ENCODE measurements at regions not wholly inside any gene's neighbourhood (a gene's known extent, or its start where the extent isn't known, plus 50 kb on each side); places are given as distances from the start of the nearest gene placed in this dataset.

- intact Hi-C loops (cut with micrococcal nuclease), result no loop called here
- CTCF ChIA-PET, result no interaction called here
These were observed 78.9 kb downstream of the ENGASE start for GRCh38 chr17:79153367-79154130.

GRCh38 chr17:79152636-79153035 lies 78.0 kb downstream of the ENGASE start:
- DNase-seq, result no peak
- H3K4me3 ChIP-seq (ENCODE audit: low read length), result no peak overlapping the region
- POLR2A ChIA-PET (ENCODE audit: unreplicated experiment), result interaction anchor here (0.5 kb wide), 1 partner anchor 78 kb away, joined by 10 read pairs; the partner anchor contains the start of gene ENGASE
- H3K9me3 ChIP-seq (ENCODE audit: low read length), result no peaks in the 10 kb centered on the region
- H3K9me2 ChIP-seq (replicated peaks; ENCODE audit: low read length), result no peaks in the 10 kb centered on the region
- H3K9ac ChIP-seq (ENCODE audit: low read length), result no peak overlapping the region
- 0 out of 2 replicates have a peak, but pooled peaks cover 2% of the 10 kb centered on the region for H4K20me1 ChIP-seq (ENCODE audit: low read length)
- no peaks in the 10 kb centered on the region for H3F3A ChIP-seq (ENCODE audit: low read length, unreplicated experiment)
- BruUV-seq (replicated peaks), result no TSS peak
- no peak overlapping the region for H3K4me2 ChIP-seq (ENCODE audit: low read length)
- H3K27ac ChIP-seq (ENCODE audit: low read length), result no peak overlapping the region
- H2AFZ ChIP-seq (ENCODE audit: low read length), result no peak overlapping the region
- intact Hi-C loops (cut with micrococcal nuclease), result no loop called here
- 0 out of 2 replicates have a peak, but pooled peaks have one; percentile 16 for ATAC-seq
- H3K79me2 ChIP-seq (ENCODE audit: low read length), result no peaks in the 10 kb centered on the region
- no peaks in the 10 kb centered on the region for H3K36me3 ChIP-seq (ENCODE audit: low read depth, low read length)
- TF ChIP-seq EZH2phosphoT487 (IDR thresholded peaks at IDR 0.05; ENCODE audit: borderline replicate concordance, low read length), result no peak
- no peak for TF ChIP-seq EZH2 (IDR thresholded peaks at IDR 0.05; ENCODE audit: low read length, unreplicated experiment)
- no peak for TF ChIP-seq CTCF (conservative IDR thresholded peaks at IDR 0.05; ENCODE audit: low read depth, low read length)
- peaks cover 67% of the 10 kb centered on the region for H3K27me3 ChIP-seq (ENCODE audit: low read length)
- no peaks in the 10 kb centered on the region; the same call in 1 of the 2 replicates for H3K4me1 ChIP-seq (ENCODE audit: insufficient read depth, low read length)
- CTCF ChIA-PET, result no interaction called here

More at GRCh38 chr17:79153367-79154130, 78.9 kb downstream of the ENGASE start:
- no peak overlapping the region for H2AFZ ChIP-seq (ENCODE audit: low read length)
- 0 out of 2 replicates have a peak, but pooled peaks cover 2% of the 10 kb centered on the region for H4K20me1 ChIP-seq (ENCODE audit: low read length)
- peaks cover 71% of the 10 kb centered on the region for H3K27me3 ChIP-seq (ENCODE audit: low read length)
- POLR2A ChIA-PET (ENCODE audit: unreplicated experiment), result no interaction called here
- no peak overlapping the region for H3K27ac ChIP-seq (ENCODE audit: low read length)
- no peaks in the 10 kb centered on the region for H3K9me3 ChIP-seq (ENCODE audit: low read length)
- TF ChIP-seq EZH2phosphoT487 (IDR thresholded peaks at IDR 0.05; ENCODE audit: borderline replicate concordance, low read length), result no peak
- TF ChIP-seq EZH2 (IDR thresholded peaks at IDR 0.05; ENCODE audit: low read length, unreplicated experiment), result no peak
- no peak for TF ChIP-seq CTCF (conservative IDR thresholded peaks at IDR 0.05; ENCODE audit: low read depth, low read length)
- H3K36me3 ChIP-seq (ENCODE audit: low read depth, low read length), result no peaks in the 10 kb centered on the region
- no peak overlapping the region for H3K4me2 ChIP-seq (ENCODE audit: low read length)
- ATAC-seq (no peak), DNase-seq (no peak)
- no peaks in the 10 kb centered on the region for H3K9me2 ChIP-seq (replicated peaks; ENCODE audit: low read length)
- no peaks in the 10 kb centered on the region for H3F3A ChIP-seq (ENCODE audit: low read length, unreplicated experiment)
- BruUV-seq (replicated peaks), result no TSS peak
- H3K4me3 ChIP-seq (ENCODE audit: low read length), result no peak overlapping the region
- H3K79me2 ChIP-seq (ENCODE audit: low read length), result no peaks in the 10 kb centered on the region
- H3K9ac ChIP-seq (ENCODE audit: low read length), result no peak overlapping the region
- H3K4me1 ChIP-seq (ENCODE audit: insufficient read depth, low read length), result no peaks in the 10 kb centered on the region; the same call in 1 of the 2 replicates

GRCh38 chr17:79152110-79152509 lies 77.5 kb downstream of the ENGASE start:
- CTCF ChIA-PET, result no interaction called here
- no peaks in the 10 kb centered on the region; the same call in 1 of the 2 replicates for H3K4me1 ChIP-seq (ENCODE audit: insufficient read depth, low read length)
- H3K27ac ChIP-seq (ENCODE audit: low read length), result no peak overlapping the region
- no peaks in the 10 kb centered on the region for H3K36me3 ChIP-seq (ENCODE audit: low read depth, low read length)
- intact Hi-C loops (cut with micrococcal nuclease), result no loop called here
- ATAC-seq, result no peak
- no peak overlapping the region for H3K4me2 ChIP-seq (ENCODE audit: low read length)
- DNase-seq, result no peak
- no peaks in the 10 kb centered on the region for H3K79me2 ChIP-seq (ENCODE audit: low read length)
- H3K9ac ChIP-seq (ENCODE audit: low read length), result no peak overlapping the region
- POLR2A ChIA-PET (ENCODE audit: unreplicated experiment), result no interaction called here
- H3K9me2 ChIP-seq (replicated peaks; ENCODE audit: low read length), result no peaks in the 10 kb centered on the region
- H2AFZ ChIP-seq (ENCODE audit: low read length), result no peak overlapping the region
- H3K27me3 ChIP-seq (ENCODE audit: low read length), result peaks cover 67% of the 10 kb centered on the region
- H3K9me3 ChIP-seq (ENCODE audit: low read length), result no peaks in the 10 kb centered on the region
- no peak overlapping the region for H3K4me3 ChIP-seq (ENCODE audit: low read length)
- no TSS peak for BruUV-seq (replicated peaks)
- 0 out of 2 replicates have a peak, but pooled peaks cover 2% of the 10 kb centered on the region for H4K20me1 ChIP-seq (ENCODE audit: low read length)
- TF ChIP-seq CTCF (conservative IDR thresholded peaks at IDR 0.05; ENCODE audit: low read depth, low read length) (no peak), EZH2 (IDR thresholded peaks at IDR 0.05; ENCODE audit: low read length, unreplicated experiment) (no peak), EZH2phosphoT487 (IDR thresholded peaks at IDR 0.05; ENCODE audit: borderline replicate concordance, low read length) (no peak)
- no peaks in the 10 kb centered on the region for H3F3A ChIP-seq (ENCODE audit: low read length, unreplicated experiment)
